ENCODE measurements at regions not wholly inside any gene's neighbourhood (a gene's known extent, or its start where the extent isn't known, plus 50 kb on each side); places are given as distances from the start of the nearest gene placed in this dataset.

GRCh38 chr4:74682567-74683359 is 111.6 kb downstream of the BTC start:
- Histone ChIP-seq H3K9me3 (no peaks in the 10 kb centered on the region), H3K36me3 (no peaks in the 10 kb centered on the region), H3K4me3 (no peak overlapping the region), H3K4me1 (no peaks in the 10 kb centered on the region), H3K27me3 (replicated peaks in 1 of 7) (no peaks in the 10 kb centered on the region), H3K27ac (no peak overlapping the region)
- TF ChIP-seq POLR2A (IDR thresholded peaks at IDR 0.05) (no peak), CTCF (IDR thresholded peaks at IDR 0.05 in 8 of 11, conservative IDR thresholded peaks at IDR 0.05 in 3 of 11) (no peak), POLR2AphosphoS5 (IDR thresholded peaks at IDR 0.05) (no peak)
- WGBS, 5 donors = 41 to 55% (median 46%) methylated on average over 1 to 2 of the region's 2 CpGs
- intact Hi-C loops (cut with DNase I; ENCODE audit: low total_unique reads) = no loop called here
- no peak for DNase-seq

- H3K4me3 ChIP-seq = no peak overlapping the region
- H3K36me3 ChIP-seq = no peaks in the 10 kb centered on the region
- peaks cover 0 to 12% (median 0%) of the 10 kb centered on the region in 7 donors for H3K27me3 ChIP-seq (replicated peaks in 1 of 7)
- 21 to 57% (median 42%) methylated on average over 4 of the region's 4 CpGs for WGBS, 5 donors
- no peaks in the 10 kb centered on the region for H3K9me3 ChIP-seq
- no peak for DNase-seq
- H3K4me1 ChIP-seq = no peaks in the 10 kb centered on the region
- intact Hi-C loops (cut with DNase I; ENCODE audit: low total_unique reads) = no loop called here
- no peak overlapping the region for H3K27ac ChIP-seq
- TF ChIP-seq POLR2AphosphoS5 (IDR thresholded peaks at IDR 0.05) = no peak
- no peak for TF ChIP-seq POLR2A (IDR thresholded peaks at IDR 0.05)
- no peak for TF ChIP-seq CTCF (IDR thresholded peaks at IDR 0.05 in 8 of 11, conservative IDR thresholded peaks at IDR 0.05 in 3 of 11)
Measured at GRCh38 chr4:74692972-74693371, 101.4 kb downstream of the BTC start.
